ENCODE measurements at regions not wholly inside any gene's neighbourhood (a gene's known extent, or its start where the extent isn't known, plus 50 kb on each side); places are given as distances from the start of the nearest gene placed in this dataset.

DNA sequence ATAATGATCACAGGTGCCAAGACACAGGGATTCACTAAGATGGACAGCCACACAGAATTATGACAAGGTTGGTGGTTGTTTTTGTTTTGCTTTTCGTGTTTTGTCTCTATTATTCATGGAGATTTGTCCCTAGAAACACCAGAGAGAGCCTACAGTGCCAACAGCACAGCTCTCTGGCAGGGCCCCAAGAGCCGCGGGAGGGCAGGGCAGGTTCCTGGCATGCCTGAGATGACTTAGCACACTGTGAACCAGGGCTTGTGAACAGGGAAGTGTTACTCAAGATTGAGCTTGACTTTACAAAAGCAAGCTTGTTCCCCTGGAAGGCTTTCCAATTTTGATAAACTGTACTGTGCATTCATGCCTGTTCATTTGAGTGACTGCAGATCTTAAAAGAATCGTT, 437.4 kb upstream of the SALL3 start:
- TF ChIP-seq POLR2A (IDR thresholded peaks at IDR 0.05; ENCODE audit: low read depth, low read length), result no peak
- no peak for TF ChIP-seq TAF1 (IDR thresholded peaks at IDR 0.05; ENCODE audit: borderline replicate concordance, low read depth, low read length)
- TF ChIP-seq POLR2AphosphoS5 (IDR thresholded peaks at IDR 0.05; ENCODE audit: low read depth, low read length), result no peak

Data from GM12892 (cell line).